ENCODE measurements at regions not wholly inside any gene's neighbourhood (a gene's known extent, or its start where the extent isn't known, plus 50 kb on each side); places are given as distances from the start of the nearest gene placed in this dataset.

DNA sequence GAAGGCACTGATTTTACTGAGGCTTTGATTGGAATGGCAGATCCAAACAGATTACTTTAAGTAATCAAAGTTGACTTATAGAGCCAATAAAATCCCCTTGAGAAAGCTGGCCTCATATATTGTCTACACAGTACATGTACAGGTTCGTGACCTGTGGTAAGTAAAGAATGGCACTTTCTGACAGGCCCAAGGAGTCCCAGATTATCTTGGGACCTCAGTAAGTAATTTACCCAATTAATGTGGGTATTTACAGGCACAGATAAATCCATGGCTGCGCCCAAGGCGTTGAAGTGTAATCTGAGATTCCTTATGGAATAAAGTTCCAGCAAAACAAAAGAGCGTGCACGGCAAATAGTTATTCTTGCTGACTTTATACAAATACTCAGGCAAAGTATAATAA is 62.4 kb downstream of the PAGE2 start:
- TF ChIP-seq CTCF (IDR thresholded peaks at IDR 0.05) (no peak), POLR2A (IDR thresholded peaks at IDR 0.05) (no peak)

Data from uterus (tissue), 2 donors.